ENCODE measurements at regions not wholly inside any gene's neighbourhood (a gene's known extent, or its start where the extent isn't known, plus 50 kb on each side); places are given as distances from the start of the nearest gene placed in this dataset.
"Not testable (repeated sequence)": the region's sequence is repeated elsewhere in the genome, so short reads cannot be mapped to it uniquely, and the experiment has no call there.

GRCh38 chr6:125597411-125598253, 151.8 kb upstream of the HEY2 start:
- DNase-seq = no peak

- DNase-seq = no peak
Measured at GRCh38 chr6:125598422-125598821, 151.0 kb upstream of the HEY2 start.

- DNase-seq = no peak
Measured at GRCh38 chr6:125604257-125604656, 145.2 kb upstream of the HEY2 start.

GRCh38 chr6:125611573-125612344, 137.7 kb upstream of the HEY2 start:
- peak; percentile 48 for DNase-seq

- DNase-seq = no peak
Measured at GRCh38 chr6:125612345-125612846, 137.0 kb upstream of the HEY2 start.

- DNase-seq = no peak
Measured at GRCh38 chr6:125618629-125619028, 130.8 kb upstream of the HEY2 start.

GRCh38 chr6:125623085-125623484, 126.3 kb upstream of the HEY2 start:
- no peak for DNase-seq

GRCh38 chr6:125631165-125631564, 118.3 kb upstream of the HEY2 start:
- no peak for DNase-seq

- not testable (repeated sequence) for DNase-seq
Measured at GRCh38 chr6:125636011-125636410, 113.4 kb upstream of the HEY2 start.

- DNase-seq = no peak
Measured at GRCh38 chr6:125636671-125637070, 112.8 kb upstream of the HEY2 start.

- DNase-seq = no peak
Measured at GRCh38 chr6:125637207-125637606, 112.2 kb upstream of the HEY2 start.

- DNase-seq = no peak
Measured at GRCh38 chr6:125639466-125640020, 109.9 kb upstream of the HEY2 start.

GRCh38 chr6:125640441-125641150, 108.8 kb upstream of the HEY2 start:
- DNase-seq = no peak

- DNase-seq = not testable (repeated sequence)
Measured at GRCh38 chr6:125643967-125644661, 105.3 kb upstream of the HEY2 start.

- no peak for DNase-seq
Measured at GRCh38 chr6:125647391-125647790, 102.0 kb upstream of the HEY2 start.

GRCh38 chr6:125653752-125654151, 95.7 kb upstream of the HEY2 start:
- not testable (repeated sequence) for DNase-seq

- no peak for DNase-seq
Measured at GRCh38 chr6:125655511-125655910, 93.9 kb upstream of the HEY2 start.

- peak; percentile 34 for DNase-seq
Measured at GRCh38 chr6:125656287-125656870, 93.1 kb upstream of the HEY2 start.

GRCh38 chr6:125658136-125658535, 91.3 kb upstream of the HEY2 start:
- no peak for DNase-seq

- DNase-seq = no peak
Measured at GRCh38 chr6:125658759-125659431, 90.5 kb upstream of the HEY2 start.

- no peak for DNase-seq
Measured at GRCh38 chr6:125659887-125660286, 89.5 kb upstream of the HEY2 start.
